A549 (cell line): ENCODE measurements at regions not wholly inside any gene's neighbourhood (a gene's known extent, or its start where the extent isn't known, plus 50 kb on each side); places are given as distances from the start of the nearest gene placed in this dataset.
"Not testable (repeated sequence)": the region's sequence is repeated elsewhere in the genome, so short reads cannot be mapped to it uniquely, and the experiment has no call there.

Source experiments
- ATAC-seq, 2 experiments: fragments of 200-7000 bp in 1 of 2; fragments of >200 bp in 1 of 2; cut with Nextera tagmentation in 1 of 2; cut with Tn5 transposase in 1 of 2; 3 replicates each; pipeline versions ENCODE4 v1.8.0 to v1.9.1; 2018 to 2020; ENCODE audit warnings: mild to moderate bottlenecking in 1 of 2, moderate library complexity in 1 of 2
- CTCF ChIA-PET: fragments of 300-600 bp; sonication (Branson Sonifier 250); formaldehyde crosslinking; extraction: SDS; loops from one replicate; lab custom pipeline; 2021; ENCODE audit warnings: antibody characterized with exemption, inconsistent platforms; lab: Yijun Ruan, JAX
- POLR2A ChIA-PET: fragments of 350-600 bp; formaldehyde crosslinking; extraction: SDS; loops from one replicate; lab custom pipeline; 2021; ENCODE audit warnings: antibody characterized with exemption, inconsistent platforms; lab: Yijun Ruan, JAX
- DNase-seq, 2 experiments: peaks; one replicate each; pipeline versions ENCODE4 v3.0.0 to v3.0.0-alpha.2; 2011 to 2016; ENCODE audit warnings: low read depth in 1 of 2, low spot score in 1 of 2
- FAIRE-seq: peaks from 2 replicates; lab custom pipeline; 2011; peaks lifted over from hg19 to GRCh38; lab: Jason Lieb, UNC
- H3K27ac ChIP-seq, 2 experiments: fragments of >200 bp; sonication (Bioruptor Twin); formaldehyde crosslinking; 3 replicates each; pipeline ENCODE4 v1.5.1; 2016 to 2017
- H3K4me1 ChIP-seq: fragments of >200 bp; sonication (Bioruptor Twin); formaldehyde crosslinking; 3 replicates; pipeline ENCODE4 v1.6.1; 2016
- H3K4me2 ChIP-seq: fragments of >200 bp; sonication (Bioruptor Twin); formaldehyde crosslinking; 3 replicates; pipeline ENCODE4 v1.6.1; 2016
- H3K4me3 ChIP-seq: fragments of >200 bp; sonication (Bioruptor Twin); formaldehyde crosslinking; 3 replicates; pipeline ENCODE4 v1.5.1; 2016
- H3K9me3 ChIP-seq: fragments of >200 bp; sonication (Bioruptor Twin); formaldehyde crosslinking; 3 replicates; pipeline ENCODE4 v1.6.1; 2016
- CEBPB ChIP-seq, 2 experiments: fragments of >200 bp in 1 of 2; sonication (Bioruptor Twin) in 1 of 2; formaldehyde crosslinking in 1 of 2; IDR thresholded peaks; 2 replicates each; pipeline ENCODE4 v1.6.1; 2012 to 2016
- CHD4 ChIP-seq: fragments of 200-600 bp; sonication (generic); IDR thresholded peaks from 2 replicates; pipeline ENCODE4 v1.6.1; 2016; ENCODE audit warnings: antibody characterized with exemption, mild to moderate bottlenecking, borderline replicate concordance
- CTCF ChIP-seq: fragments of >200 bp; sonication (Bioruptor Twin); formaldehyde crosslinking; IDR thresholded peaks from 3 replicates; pipeline ENCODE4 v1.5.1; 2016
- E2F6 ChIP-seq: IDR thresholded peaks from 2 replicates; pipeline ENCODE4 v1.6.1; 2012; ENCODE audit warnings: low read depth, borderline replicate concordance
- ELK1 ChIP-seq: fragments of 150-350 bp; IDR thresholded peaks from 2 replicates; pipeline ENCODE4 v1.6.1; 2014; ENCODE audit warnings: low read depth, mild to moderate bottlenecking, low read length
- EP300 ChIP-seq, 2 experiments: fragments of >200 bp; sonication (Bioruptor Twin); formaldehyde crosslinking; IDR thresholded peaks; 2 replicates in 1 of 2; 3 replicates in 1 of 2; pipeline ENCODE4 v1.6.1; 2016 to 2017
- ESRRA ChIP-seq: fragments of 150-350 bp; IDR thresholded peaks from 2 replicates; pipeline ENCODE4 v1.6.1; 2014; ENCODE audit warnings: mild to moderate bottlenecking, low read length, borderline replicate concordance
- FOSL2 ChIP-seq, 2 experiments: fragments of 450-650 bp in 1 of 2; fragments of >200 bp in 1 of 2; sonication (Bioruptor Twin) in 1 of 2; formaldehyde crosslinking; IDR thresholded peaks; 2 replicates each; pipeline versions ENCODE4 v1.5.0 to v1.6.1; 2016 to 2020; ENCODE audit warnings: mild to moderate bottlenecking in 1 of 2, moderate library complexity in 1 of 2
- HDAC2 ChIP-seq: fragments of 200-600 bp; sonication (generic); IDR thresholded peaks from 2 replicates; pipeline ENCODE4 v1.6.1; 2016
- HMGXB4 ChIP-seq: fragments of 250-450 bp; sonication (Bioruptor Pico); IDR thresholded peaks from 2 replicates; pipeline ENCODE4 v1.5.0; 2021; ENCODE audit warnings: mild to moderate bottlenecking, moderate library complexity, borderline replicate concordance
- HOXA7 ChIP-seq: fragments of 250-450 bp; sonication (Bioruptor Pico); IDR thresholded peaks from 2 replicates; pipeline ENCODE4 v1.5.0; 2020; ENCODE audit warnings: mild to moderate bottlenecking, moderate library complexity
- HOXB5 ChIP-seq: fragments of 250-450 bp; sonication (Bioruptor Pico); IDR thresholded peaks from 2 replicates; pipeline ENCODE4 v1.5.0; 2020; ENCODE audit warnings: mild to moderate bottlenecking, moderate library complexity
- JUN ChIP-seq, 2 experiments: fragments of >200 bp; sonication (Bioruptor Twin); formaldehyde crosslinking; IDR thresholded peaks; 2 replicates in 1 of 2; 3 replicates in 1 of 2; pipeline ENCODE4 v1.6.1; 2016 to 2017
- JUNB ChIP-seq: fragments of >200 bp; sonication (Bioruptor Twin); formaldehyde crosslinking; IDR thresholded peaks from 2 replicates; pipeline ENCODE4 v1.6.1; 2016
- KDM1A ChIP-seq: fragments of 200-600 bp; sonication (generic); IDR thresholded peaks from 2 replicates; pipeline ENCODE4 v1.6.1; 2016; ENCODE audit warnings: low read depth, mild to moderate bottlenecking
- MAFK ChIP-seq: fragments of 450-650 bp; IDR thresholded peaks from 2 replicates; pipeline ENCODE4 v1.6.1; 2014; ENCODE audit not compliant: partially characterized antibody
- MAZ ChIP-seq: fragments of 150-350 bp; IDR thresholded peaks from 2 replicates; pipeline ENCODE4 v1.6.1; 2014; ENCODE audit warnings: antibody characterized with exemption, low read depth, low read length, borderline replicate concordance
- MYC ChIP-seq: IDR thresholded peaks from 2 replicates; pipeline ENCODE4 v1.6.1; 2012; ENCODE audit warnings: mild to moderate bottlenecking, inconsistent platforms, low read length, improper control_type of control experiment, borderline replicate concordance
- NPAS2 ChIP-seq: fragments of 250-450 bp; sonication (Bioruptor Pico); IDR thresholded peaks from 2 replicates; pipeline ENCODE4 v1.8.0; 2022; ENCODE audit warnings: mild to moderate bottlenecking, moderate library complexity, borderline replicate concordance
- NR3C1 ChIP-seq: fragments of >200 bp; sonication (Bioruptor Twin); formaldehyde crosslinking; IDR thresholded peaks from 3 replicates; pipeline ENCODE4 v1.6.1; 2017
- PBX3 ChIP-seq: IDR thresholded peaks from 2 replicates; pipeline ENCODE4 v1.6.1; 2012
- POLR2AphosphoS2 ChIP-seq: conservative IDR thresholded peaks from 2 replicates; pipeline ENCODE4 v1.6.1; 2012; ENCODE audit warnings: low read length, improper control_type of control experiment, inconsistent platforms
- RARB ChIP-seq: fragments of 250-450 bp; sonication (Bioruptor Pico); IDR thresholded peaks from 2 replicates; pipeline ENCODE4 v1.8.0; 2021; ENCODE audit warnings: mild to moderate bottlenecking, moderate library complexity
- SREBF2 ChIP-seq: fragments of 450-650 bp; IDR thresholded peaks from 2 replicates; pipeline ENCODE4 v1.6.1; 2014; ENCODE audit warnings: mild to moderate bottlenecking, moderate library complexity
- TFCP2L1 ChIP-seq: fragments of 250-450 bp; sonication (Bioruptor Pico); IDR thresholded peaks from 2 replicates; pipeline ENCODE4 v1.5.0; 2021; ENCODE audit warnings: mild to moderate bottlenecking
- TP53 ChIP-seq: fragments of 250-450 bp; sonication (Bioruptor Pico); IDR thresholded peaks from 2 replicates; pipeline ENCODE4 v1.5.0; 2021; ENCODE audit warnings: mild to moderate bottlenecking, moderate library complexity
- ZC3H11A ChIP-seq: fragments of 450-650 bp; IDR thresholded peaks from 2 replicates; pipeline ENCODE4 v1.6.1; 2014; ENCODE audit warnings: antibody characterized with exemption, mild to moderate bottlenecking
- ZNF302 ChIP-seq: fragments of 250-450 bp; sonication (Bioruptor Pico); IDR thresholded peaks from 2 replicates; pipeline ENCODE4 v1.9.0; 2021; ENCODE audit warnings: inconsistent platforms, mild to moderate bottlenecking, moderate library complexity
- WGBS: methylation state at CpG from one replicate; pipeline ENCODE4 v1.1.6; 2017; ENCODE audit errors: missing lambda C conversion rate; 5-methylcytosine and 5-hydroxymethylcytosine counted together

- TF ChIP-seq TP53 (CRISPR knock-in tag) (no peak), TFCP2L1 (CRISPR knock-in tag) (no peak), JUN (IDR thresholded peaks at IDR 0.05) (no peak), SREBF2 (no peak), MAZ (no peak), ZNF302 (no peak)
These were observed 179.9 kb downstream of the KIT start (continued) for GRCh38 chr4:54837576-54838140.

GRCh38 chr4:54828361-54828760 lies 170.6 kb downstream of the KIT start:
- H3K9me3 ChIP-seq, DNase-seq, H3K4me2 ChIP-seq, H3K4me1 ChIP-seq, CTCF ChIA-PET, H3K4me3 ChIP-seq, FAIRE-seq, POLR2A ChIA-PET, H3K27ac ChIP-seq, ATAC-seq: not testable (repeated sequence)
- WGBS: 0% methylated on average over 4 of the region's 4 CpGs

GRCh38 chr4:54823616-54824015 lies 165.9 kb downstream of the KIT start:
- no peak for FAIRE-seq
- no peak overlapping the region for H3K27ac ChIP-seq
- DNase-seq: no peak
- H3K4me1 ChIP-seq: no peaks in the 10 kb centered on the region
- H3K4me2 ChIP-seq: no peak overlapping the region
- CTCF ChIA-PET: no interaction called here
- ATAC-seq: no peak
- H3K9me3 ChIP-seq: no peaks in the 10 kb centered on the region
- 0% methylated on average over 1 of the region's 1 CpG for WGBS
- no peak overlapping the region for H3K4me3 ChIP-seq
- no peak for TF ChIP-seq ESRRA
- TF ChIP-seq MYC: no peak
- TF ChIP-seq ZC3H11A: no peak
- TF ChIP-seq NR3C1: no peak
- no peak for TF ChIP-seq CTCF
- no peak for TF ChIP-seq TP53 (CRISPR knock-in tag)
- no peak for TF ChIP-seq CEBPB (IDR thresholded peaks at IDR 0.05)
- no peak for TF ChIP-seq CHD4
- TF ChIP-seq NPAS2: no peak
- TF ChIP-seq ELK1: no peak
- TF ChIP-seq EP300 (IDR thresholded peaks at IDR 0.05): no peak
- no peak for TF ChIP-seq KDM1A
- TF ChIP-seq TFCP2L1 (CRISPR knock-in tag): no peak
- TF ChIP-seq PBX3: no peak
- no peak for TF ChIP-seq FOSL2 (IDR thresholded peaks at IDR 0.05)
- no peak for TF ChIP-seq FOSL2 (CRISPR knock-in tag; IDR thresholded peaks at IDR 0.05)
- POLR2A ChIA-PET: no interaction called here

GRCh38 chr4:54819034-54819433 lies 161.3 kb downstream of the KIT start:
- ATAC-seq (no peak), FAIRE-seq (no peak), DNase-seq (no peak)
- no peaks in the 10 kb centered on the region for H3K4me1 ChIP-seq
- no peak overlapping the region for H3K4me2 ChIP-seq
- H3K9me3 ChIP-seq: no peaks in the 10 kb centered on the region
- no peak overlapping the region for H3K4me3 ChIP-seq
- 4% methylated on average over 5 of the region's 5 CpGs for WGBS
- no peak overlapping the region for H3K27ac ChIP-seq
- CTCF ChIA-PET: no interaction called here
- POLR2A ChIA-PET: no interaction called here
- TF ChIP-seq JUNB (no peak), MAFK (no peak), HOXA7 (no peak), E2F6 (no peak), POLR2AphosphoS2 (no peak), TFCP2L1 (CRISPR knock-in tag) (no peak), RARB (CRISPR knock-in tag) (no peak), HDAC2 (no peak), HMGXB4 (CRISPR knock-in tag) (no peak), HOXB5 (CRISPR knock-in tag) (no peak)
